KMS-11 (cell line): ENCODE measurements at regions not wholly inside any gene's neighbourhood (a gene's known extent, or its start where the extent isn't known, plus 50 kb on each side); places are given as distances from the start of the nearest gene placed in this dataset.

Source experiments
- H2AFZ ChIP-seq: fragments of 200-600 bp; sonication (generic); 2 replicates; pipeline ENCODE4 v1.6.1; 2016; ENCODE audit warnings: antibody characterized with exemption, mixed run types, low read depth
- H3K27ac ChIP-seq: fragments of 200-600 bp; sonication (generic); 2 replicates; pipeline ENCODE4 v1.6.1; 2016; ENCODE audit warnings: mild to moderate bottlenecking, mixed run types
- H3K27me3 ChIP-seq: fragments of 200-600 bp; sonication (generic); 2 replicates; pipeline ENCODE4 v1.6.1; 2017; ENCODE audit warnings: mild to moderate bottlenecking, low read depth, mixed run types, moderate library complexity; ENCODE audit not compliant: insufficient read depth
- H3K36me3 ChIP-seq: fragments of 200-600 bp; sonication (generic); 2 replicates; pipeline ENCODE4 v1.6.1; 2017; ENCODE audit warnings: mild to moderate bottlenecking, mixed run types; ENCODE audit not compliant: insufficient read depth
- H3K4me1 ChIP-seq: fragments of 200-600 bp; sonication (generic); 2 replicates; pipeline ENCODE4 v1.6.1; 2016; ENCODE audit warnings: mild to moderate bottlenecking, low read depth, mixed run types; ENCODE audit not compliant: poor library complexity, severe bottlenecking
- H3K4me2 ChIP-seq: fragments of 200-600 bp; sonication (generic); 2 replicates; pipeline ENCODE4 v1.7.0; 2016; ENCODE audit warnings: mild to moderate bottlenecking, mixed run types
- H3K4me3 ChIP-seq: fragments of 200-600 bp; sonication (generic); IDR thresholded peaks from 2 replicates; pipeline ENCODE4 v1.6.1; 2017; ENCODE audit warnings: low read depth, low read length, mixed read lengths; ENCODE audit not compliant: insufficient read depth
- H3K79me2 ChIP-seq: fragments of 200-600 bp; sonication (generic); 2 replicates; pipeline ENCODE4 v1.6.1; 2016; ENCODE audit warnings: low read depth, mixed run types; ENCODE audit not compliant: insufficient read depth
- H3K9ac ChIP-seq: fragments of 200-600 bp; sonication (generic); 2 replicates; pipeline ENCODE4 v1.6.1; 2016; ENCODE audit warnings: mild to moderate bottlenecking, mixed run types
- H4K20me1 ChIP-seq: fragments of 200-600 bp; sonication (generic); 2 replicates; pipeline ENCODE4 v1.6.1; 2016; ENCODE audit warnings: mild to moderate bottlenecking, mixed run types; ENCODE audit not compliant: insufficient read depth
- CTCF ChIP-seq: fragments of 200-600 bp; sonication (generic); conservative IDR thresholded peaks from 2 replicates; pipeline ENCODE4 v1.6.1; 2017; ENCODE audit warnings: low read depth, mild to moderate bottlenecking, antibody characterized with exemption, low read length, moderate library complexity, mixed read lengths

GRCh38 chr14:98203421-98203820, 1068.6 kb downstream of the BCL11B start:
- H3K79me2 ChIP-seq, result no peaks in the 10 kb centered on the region
- no peaks in the 10 kb centered on the region for H3K36me3 ChIP-seq
- H3K4me3 ChIP-seq, result no peak overlapping the region
- no peaks in the 10 kb centered on the region for H4K20me1 ChIP-seq
- H3K9ac ChIP-seq, result peak overlapping the region; percentile 53; the same call in 1 of the 2 replicates
- no peak for TF ChIP-seq CTCF
- H3K27ac ChIP-seq, result peak overlapping the region; percentile 91
- H3K4me1 ChIP-seq, result peaks cover 100% of the 10 kb centered on the region
- peak overlapping the region; percentile 34; the same call in 1 of the 2 replicates for H2AFZ ChIP-seq
- H3K27me3 ChIP-seq, result no peaks in the 10 kb centered on the region
- peak overlapping the region; percentile 69 for H3K4me2 ChIP-seq

- no peaks in the 10 kb centered on the region for H3K79me2 ChIP-seq
- no peak overlapping the region for H3K4me3 ChIP-seq
- no peaks in the 10 kb centered on the region for H4K20me1 ChIP-seq
- H3K27me3 ChIP-seq, result no peaks in the 10 kb centered on the region
- peak overlapping the region; percentile 91 for H3K27ac ChIP-seq
- TF ChIP-seq CTCF, result no peak
- H3K4me2 ChIP-seq, result peak overlapping the region; percentile 69
- peak overlapping the region; percentile 53; the same call in 1 of the 2 replicates for H3K9ac ChIP-seq
- peak overlapping the region; percentile 34 for H2AFZ ChIP-seq
- H3K4me1 ChIP-seq, result peaks cover 100% of the 10 kb centered on the region
- no peaks in the 10 kb centered on the region for H3K36me3 ChIP-seq
Measured at GRCh38 chr14:98204139-98204538, 1067.9 kb downstream of the BCL11B start.

GRCh38 chr14:98207415-98207814, 1064.6 kb downstream of the BCL11B start:
- no peaks in the 10 kb centered on the region for H3K36me3 ChIP-seq
- H3K4me2 ChIP-seq, result peak overlapping the region; percentile 80
- no peak overlapping the region for H3K27ac ChIP-seq
- no peak overlapping the region for H2AFZ ChIP-seq
- peaks cover 100% of the 10 kb centered on the region for H3K4me1 ChIP-seq
- H3K27me3 ChIP-seq, result no peaks in the 10 kb centered on the region
- no peak overlapping the region for H3K4me3 ChIP-seq
- H4K20me1 ChIP-seq, result no peaks in the 10 kb centered on the region
- H3K9ac ChIP-seq, result no peak overlapping the region
- no peaks in the 10 kb centered on the region for H3K79me2 ChIP-seq
- no peak for TF ChIP-seq CTCF

GRCh38 chr14:98208211-98208611, 1063.8 kb downstream of the BCL11B start:
- no peaks in the 10 kb centered on the region for H3K27me3 ChIP-seq
- peak overlapping the region; percentile 56 for H2AFZ ChIP-seq
- TF ChIP-seq CTCF, result no peak
- no peaks in the 10 kb centered on the region for H3K36me3 ChIP-seq
- no peaks in the 10 kb centered on the region for H3K79me2 ChIP-seq
- no peak overlapping the region for H3K4me3 ChIP-seq
- H3K27ac ChIP-seq, result peak overlapping the region; percentile 46
- H3K4me1 ChIP-seq, result peaks cover 100% of the 10 kb centered on the region
- H3K4me2 ChIP-seq, result peak overlapping the region; percentile 80
- no peaks in the 10 kb centered on the region for H4K20me1 ChIP-seq
- H3K9ac ChIP-seq, result peak overlapping the region; percentile 11; the same call in 1 of the 2 replicates
